ENCODE measurements at regions not wholly inside any gene's neighbourhood (a gene's known extent, or its start where the extent isn't known, plus 50 kb on each side); places are given as distances from the start of the nearest gene placed in this dataset.

DNA sequence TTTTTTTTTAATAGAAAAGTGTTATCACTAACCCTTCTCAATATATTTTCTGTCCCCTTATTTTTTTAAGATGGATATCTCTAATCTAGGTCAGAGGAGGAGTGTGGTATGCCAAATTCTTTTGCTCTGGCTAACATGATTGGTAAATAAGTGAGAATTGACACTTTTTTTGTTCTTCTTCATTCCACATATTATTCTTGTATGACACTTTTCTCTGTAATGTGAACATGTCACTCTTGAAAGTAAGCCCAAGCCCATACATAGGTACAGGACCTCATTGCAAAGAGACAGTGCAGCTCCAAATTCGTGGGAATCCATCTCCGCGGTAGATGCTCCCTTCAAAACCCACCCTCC, 142.5 kb upstream of the TCF21 start:
- Histone ChIP-seq H3K9me3 (ENCODE audit: control insufficient read depth, insufficient read depth, low read depth, low read length) (no peaks in the 10 kb centered on the region), H3K4me3 (ENCODE audit: low read depth, low read length) (no peak overlapping the region), H3K4me1 (ENCODE audit: control insufficient read depth, insufficient read depth, low read length) (peaks cover 1% of the 10 kb centered on the region; the same call in 1 of the 2 replicates), H3K27ac (ENCODE audit: extremely low read depth, low read depth, low read length) (no peak overlapping the region), H3K36me3 (ENCODE audit: control insufficient read depth in 2 of 2, insufficient read depth in 1 of 2, low read length in 2 of 2) (no peaks in the 10 kb centered on the region)
- ChIA-PET POLR2A (no interaction called here), CTCF (no interaction called here)
- TF ChIP-seq ZNF174 (tag by site-specific recombination; IDR thresholded peaks at IDR 0.05) (no peak), ZNF2 (tag by site-specific recombination; IDR thresholded peaks at IDR 0.05) (no peak), ZNF514 (tag by site-specific recombination; IDR thresholded peaks at IDR 0.05) (no peak), ZNF610 (tag by site-specific recombination; IDR thresholded peaks at IDR 0.05; ENCODE audit: borderline replicate concordance) (no peak), ZNF548 (tag by site-specific recombination; IDR thresholded peaks at IDR 0.05) (no peak), GFI1B (tag by site-specific recombination; IDR thresholded peaks at IDR 0.05) (no peak), ZNF654 (tag by site-specific recombination; IDR thresholded peaks at IDR 0.05; ENCODE audit: low read depth) (no peak), ZNF155 (tag by site-specific recombination; IDR thresholded peaks at IDR 0.05) (no peak), ZNF354C (tag by site-specific recombination; IDR thresholded peaks at IDR 0.05; ENCODE audit: borderline replicate concordance, low read depth) (no peak), ZNF169 (tag by site-specific recombination; IDR thresholded peaks at IDR 0.05) (no peak)
- TF ChIP-seq, protein P1, sequence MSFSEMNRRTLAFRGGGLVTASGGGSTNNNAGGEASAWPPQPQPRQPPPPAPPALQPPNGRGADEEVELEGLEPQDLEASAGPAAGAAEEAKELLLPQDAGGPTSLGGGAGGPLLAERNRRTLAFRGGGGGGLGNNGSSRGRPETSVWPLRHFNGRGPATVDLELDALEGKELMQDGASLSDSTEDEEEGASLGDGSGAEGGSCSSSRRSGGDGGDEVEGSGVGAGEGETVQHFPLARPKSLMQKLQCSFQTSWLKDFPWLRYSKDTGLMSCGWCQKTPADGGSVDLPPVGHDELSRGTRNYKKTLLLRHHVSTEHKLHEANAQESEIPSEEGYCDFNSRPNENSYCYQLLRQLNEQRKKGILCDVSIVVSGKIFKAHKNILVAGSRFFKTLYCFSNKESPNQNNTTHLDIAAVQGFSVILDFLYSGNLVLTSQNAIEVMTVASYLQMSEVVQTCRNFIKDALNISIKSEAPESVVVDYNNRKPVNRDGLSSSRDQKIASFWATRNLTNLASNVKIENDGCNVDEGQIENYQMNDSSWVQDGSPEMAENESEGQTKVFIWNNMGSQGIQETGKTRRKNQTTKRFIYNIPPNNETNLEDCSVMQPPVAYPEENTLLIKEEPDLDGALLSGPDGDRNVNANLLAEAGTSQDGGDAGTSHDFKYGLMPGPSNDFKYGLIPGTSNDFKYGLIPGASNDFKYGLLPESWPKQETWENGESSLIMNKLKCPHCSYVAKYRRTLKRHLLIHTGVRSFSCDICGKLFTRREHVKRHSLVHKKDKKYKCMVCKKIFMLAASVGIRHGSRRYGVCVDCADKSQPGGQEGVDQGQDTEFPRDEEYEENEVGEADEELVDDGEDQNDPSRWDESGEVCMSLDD (tag by site-specific recombination; IDR thresholded peaks at IDR 0.05) = no peak

DNA sequence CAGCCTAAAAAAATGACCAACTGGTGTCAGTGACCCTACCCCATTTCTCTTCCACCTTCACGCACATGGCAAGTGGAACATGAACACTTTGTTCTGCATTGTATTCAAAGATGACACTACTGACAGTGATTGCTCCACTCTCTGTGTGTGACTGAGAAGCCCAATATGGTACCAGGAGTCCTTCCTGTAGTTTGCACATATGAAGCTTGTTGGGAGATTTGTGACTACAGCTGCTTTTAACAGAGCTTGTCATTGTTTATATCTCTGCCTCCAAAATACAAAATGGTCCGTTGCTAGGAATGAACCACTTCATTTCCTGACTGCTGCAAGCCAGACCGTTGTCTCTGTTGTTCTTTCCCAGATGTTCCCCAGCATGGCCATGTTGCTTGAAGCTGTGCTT, 140.3 kb upstream of the TCF21 start:
- no peaks in the 10 kb centered on the region for H3K4me1 ChIP-seq (ENCODE audit: control insufficient read depth, insufficient read depth, low read length)
- no peak overlapping the region for H3K27ac ChIP-seq (ENCODE audit: extremely low read depth, low read depth, low read length)
- no peak overlapping the region for H3K4me3 ChIP-seq (ENCODE audit: low read depth, low read length)
- H3K36me3 ChIP-seq (ENCODE audit: control insufficient read depth in 2 of 2, insufficient read depth in 1 of 2, low read length in 2 of 2) = no peaks in the 10 kb centered on the region
- POLR2A ChIA-PET = no interaction called here
- no peaks in the 10 kb centered on the region for H3K9me3 ChIP-seq (ENCODE audit: control insufficient read depth, insufficient read depth, low read depth, low read length)
- CTCF ChIA-PET = interaction anchor here (0.6 kb wide), 2 partner anchors 20 to 45 kb away, joined by 3 to 5 read pairs; no protein-coding TSS in a partner anchor
- TF ChIP-seq ZNF433 (tag by site-specific recombination; IDR thresholded peaks at IDR 0.05; ENCODE audit: low read depth) (no peak), ZNF621 (tag by site-specific recombination; IDR thresholded peaks at IDR 0.05) (no peak)
- TF ChIP-seq, protein P2, sequence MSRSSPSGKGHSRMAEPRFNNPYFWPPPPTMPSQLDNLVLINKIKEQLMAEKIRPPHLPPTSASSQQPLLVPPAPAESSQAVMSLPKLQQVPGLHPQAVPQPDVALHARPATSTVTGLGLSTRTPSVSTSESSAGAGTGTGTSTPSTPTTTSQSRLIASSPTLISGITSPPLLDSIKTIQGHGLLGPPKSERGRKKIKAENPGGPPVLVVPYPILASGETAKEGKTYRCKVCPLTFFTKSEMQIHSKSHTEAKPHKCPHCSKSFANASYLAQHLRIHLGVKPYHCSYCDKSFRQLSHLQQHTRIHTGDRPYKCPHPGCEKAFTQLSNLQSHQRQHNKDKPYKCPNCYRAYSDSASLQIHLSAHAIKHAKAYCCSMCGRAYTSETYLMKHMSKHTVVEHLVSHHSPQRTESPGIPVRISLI (tag by site-specific recombination; IDR thresholded peaks at IDR 0.05) = no peak
- TF ChIP-seq, protein P3, sequence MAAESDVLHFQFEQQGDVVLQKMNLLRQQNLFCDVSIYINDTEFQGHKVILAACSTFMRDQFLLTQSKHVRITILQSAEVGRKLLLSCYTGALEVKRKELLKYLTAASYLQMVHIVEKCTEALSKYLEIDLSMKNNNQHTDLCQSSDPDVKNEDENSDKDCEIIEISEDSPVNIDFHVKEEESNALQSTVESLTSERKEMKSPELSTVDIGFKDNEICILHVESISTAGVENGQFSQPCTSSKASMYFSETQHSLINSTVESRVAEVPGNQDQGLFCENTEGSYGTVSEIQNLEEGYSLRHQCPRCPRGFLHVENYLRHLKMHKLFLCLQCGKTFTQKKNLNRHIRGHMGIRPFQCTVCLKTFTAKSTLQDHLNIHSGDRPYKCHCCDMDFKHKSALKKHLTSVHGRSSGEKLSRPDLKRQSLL (tag by site-specific recombination; IDR thresholded peaks at IDR 0.05) = no peak

DNA sequence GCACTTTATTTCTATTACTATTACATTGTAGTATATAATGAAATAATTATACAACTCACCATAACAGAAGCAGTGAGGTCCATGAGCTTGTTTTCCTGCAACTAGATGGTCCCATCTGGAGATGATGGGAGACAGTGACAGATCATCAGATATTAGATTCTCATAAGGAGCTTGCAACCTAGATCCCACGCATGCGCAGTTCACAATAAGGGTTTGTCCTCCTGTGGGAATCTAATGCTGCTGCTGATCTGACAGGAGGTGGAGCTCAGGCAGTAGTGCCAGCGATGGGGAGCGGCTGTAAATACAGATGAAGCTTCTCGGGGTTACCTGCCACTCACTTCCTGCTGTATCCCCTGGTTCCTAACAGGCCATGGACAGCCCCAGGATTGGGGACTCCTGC, 139.5 kb upstream of the TCF21 start:
- H3K4me3 ChIP-seq (ENCODE audit: low read depth, low read length) = no peak overlapping the region
- no peak overlapping the region for H3K27ac ChIP-seq (ENCODE audit: extremely low read depth, low read depth, low read length)
- POLR2A ChIA-PET = no interaction called here
- CTCF ChIA-PET = interaction anchor here (0.6 kb wide), 1 partner anchor 166 kb away, joined by 3 read pairs; no protein-coding TSS in a partner anchor
- H3K4me1 ChIP-seq (ENCODE audit: control insufficient read depth, insufficient read depth, low read length) = no peaks in the 10 kb centered on the region
- no peaks in the 10 kb centered on the region for H3K9me3 ChIP-seq (ENCODE audit: control insufficient read depth, insufficient read depth, low read depth, low read length)
- H3K36me3 ChIP-seq (ENCODE audit: control insufficient read depth in 2 of 2, insufficient read depth in 1 of 2, low read length in 2 of 2) = no peaks in the 10 kb centered on the region
- TF ChIP-seq, protein P4, sequence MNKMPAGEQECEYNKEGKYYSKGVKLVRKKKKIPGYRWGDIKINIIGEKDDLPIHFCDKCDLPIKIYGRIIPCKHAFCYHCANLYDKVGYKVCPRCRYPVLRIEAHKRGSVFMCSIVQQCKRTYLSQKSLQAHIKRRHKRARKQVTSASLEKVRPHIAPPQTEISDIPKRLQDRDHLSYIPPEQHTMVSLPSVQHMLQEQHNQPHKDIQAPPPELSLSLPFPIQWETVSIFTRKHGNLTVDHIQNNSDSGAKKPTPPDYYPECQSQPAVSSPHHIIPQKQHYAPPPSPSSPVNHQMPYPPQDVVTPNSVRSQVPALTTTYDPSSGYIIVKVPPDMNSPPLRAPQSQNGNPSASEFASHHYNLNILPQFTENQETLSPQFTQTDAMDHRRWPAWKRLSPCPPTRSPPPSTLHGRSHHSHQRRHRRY (tag by site-specific recombination; IDR thresholded peaks at IDR 0.05) = no peak
- TF ChIP-seq HOXA7 (CRISPR knock-in tag; IDR thresholded peaks at IDR 0.05; ENCODE audit: borderline replicate concordance) = no peak
- TF ChIP-seq, protein P2 (tag by site-specific recombination; IDR thresholded peaks at IDR 0.05) = no peak
- TF ChIP-seq MZF1 (tag by site-specific recombination; IDR thresholded peaks at IDR 0.05; ENCODE audit: borderline replicate concordance) = no peak
- no peak for TF ChIP-seq ZFP41 (tag by site-specific recombination; IDR thresholded peaks at IDR 0.05; ENCODE audit: borderline replicate concordance)
- no peak for TF ChIP-seq ZFP3 (tag by site-specific recombination; IDR thresholded peaks at IDR 0.05; ENCODE audit: low read depth)
- TF ChIP-seq HOXC10 (CRISPR knock-in tag; IDR thresholded peaks at IDR 0.05) = no peak
- no peak for TF ChIP-seq KLF7 (tag by site-specific recombination; IDR thresholded peaks at IDR 0.05; ENCODE audit: borderline replicate concordance)
- TF ChIP-seq GLIS1 (tag by site-specific recombination; IDR thresholded peaks at IDR 0.05) = no peak
- no peak for TF ChIP-seq ZNF16 (tag by site-specific recombination; IDR thresholded peaks at IDR 0.05; ENCODE audit: low read depth)
- TF ChIP-seq ZNF561 (tag by site-specific recombination; IDR thresholded peaks at IDR 0.05; ENCODE audit: borderline replicate concordance) = no peak

Data from HEK293 (cell line).